RWPE2 (cell line): ENCODE measurements at regions not wholly inside any gene's neighbourhood (a gene's known extent, or its start where the extent isn't known, plus 50 kb on each side); places are given as distances from the start of the nearest gene placed in this dataset.

Experiments
- ATAC-seq: fragments of 200-7000 bp; cut with Tn5 transposase; 3 replicates; pipeline ENCODE4 v1.9.1; 2021; ENCODE audit warnings: low read depth
- DNase-seq: peaks from one replicate; pipeline ENCODE4 v3.0.0-alpha.2; 2020; ENCODE audit warnings: low spot score
- H3K27ac ChIP-seq: fragments of 450-650 bp; 2 replicates; pipeline ENCODE4 v1.5.1; 2017; ENCODE audit warnings: mild to moderate bottlenecking; ENCODE audit not compliant: poor library complexity, severe bottlenecking
- H3K27me3 ChIP-seq: fragments of 250-450 bp; sonication (Bioruptor Pico); 2 replicates; pipeline ENCODE4 v1.5.1; 2021; ENCODE audit warnings: mild to moderate bottlenecking, moderate library complexity; ENCODE audit not compliant: insufficient read depth, poor library complexity, severe bottlenecking
- H3K36me3 ChIP-seq: fragments of 250-450 bp; sonication (Bioruptor Pico); 2 replicates; pipeline ENCODE4 v1.5.1; 2020; ENCODE audit warnings: low read depth, mild to moderate bottlenecking, moderate library complexity
- H3K4me1 ChIP-seq: fragments of 250-450 bp; sonication (Bioruptor Pico); 2 replicates; pipeline ENCODE4 v1.5.1; 2021; ENCODE audit warnings: mild to moderate bottlenecking, moderate library complexity; ENCODE audit not compliant: insufficient read depth, poor library complexity, severe bottlenecking
- H3K4me3 ChIP-seq: fragments of 250-450 bp; sonication (Bioruptor Pico); 2 replicates; pipeline ENCODE4 v1.5.1; 2021; ENCODE audit warnings: mild to moderate bottlenecking, moderate library complexity; ENCODE audit not compliant: severe bottlenecking
- H3K9me3 ChIP-seq: fragments of 250-450 bp; sonication (Bioruptor Pico); 2 replicates; pipeline ENCODE4 v1.5.1; 2021; ENCODE audit warnings: mild to moderate bottlenecking, moderate library complexity; ENCODE audit not compliant: severe bottlenecking
- CTCF ChIP-seq: fragments of 450-650 bp; IDR thresholded peaks from one replicate; pipeline ENCODE4 v1.5.1; 2017; ENCODE audit warnings: mild to moderate bottlenecking, moderate library complexity; ENCODE audit not compliant: poor library complexity, severe bottlenecking

GRCh38 chr7:66556549-66557213 is 72.0 kb upstream of the KCTD7 start:
- no peak for ATAC-seq
- H3K36me3 ChIP-seq: peaks cover 38% of the 10 kb centered on the region
- no peaks in the 10 kb centered on the region for H3K9me3 ChIP-seq

GRCh38 chr7:66557214-66558200 is 71.2 kb upstream of the KCTD7 start:
- Histone ChIP-seq H3K4me3 (no peak overlapping the region), H3K4me1 (no peaks in the 10 kb centered on the region), H3K27ac (no peak overlapping the region), H3K27me3 (no peaks in the 10 kb centered on the region), H3K36me3 (peaks cover 38% of the 10 kb centered on the region), H3K9me3 (no peaks in the 10 kb centered on the region)
- peak; percentile 62 for ATAC-seq
- no peak for DNase-seq
- TF ChIP-seq CTCF: peak; percentile 89

More at GRCh38 chr7:66556549-66557213, 72.0 kb upstream of the KCTD7 start:
- Histone ChIP-seq H3K27ac (no peak overlapping the region), H3K4me1 (no peaks in the 10 kb centered on the region), H3K27me3 (no peaks in the 10 kb centered on the region), H3K4me3 (no peak overlapping the region)
- TF ChIP-seq CTCF: no peak
- DNase-seq: no peak

- peak; percentile 17; the same call in 1 of the 3 replicates for ATAC-seq
- TF ChIP-seq CTCF: no peak
- Histone ChIP-seq H3K4me3 (no peak overlapping the region), H3K27ac (no peak overlapping the region), H3K36me3 (peaks cover 33% of the 10 kb centered on the region), H3K27me3 (no peaks in the 10 kb centered on the region), H3K9me3 (no peaks in the 10 kb centered on the region), H3K4me1 (no peaks in the 10 kb centered on the region)
- no peak for DNase-seq
These were observed 70.5 kb upstream of the KCTD7 start for GRCh38 chr7:66558201-66558641.

- H3K36me3 ChIP-seq: peaks cover 33% of the 10 kb centered on the region
- TF ChIP-seq CTCF: no peak
- no peaks in the 10 kb centered on the region for H3K9me3 ChIP-seq
- H3K4me3 ChIP-seq: no peak overlapping the region
- ATAC-seq (peak; percentile 44), DNase-seq (no peak)
- H3K4me1 ChIP-seq: no peaks in the 10 kb centered on the region
- H3K27ac ChIP-seq: no peak overlapping the region
- no peaks in the 10 kb centered on the region for H3K27me3 ChIP-seq
These were observed 69.8 kb upstream of the KCTD7 start for GRCh38 chr7:66558660-66559465.
